ENCODE measurements at regions not wholly inside any gene's neighbourhood (a gene's known extent, or its start where the extent isn't known, plus 50 kb on each side); places are given as distances from the start of the nearest gene placed in this dataset.
A peak's percentile ranks its signal among the peaks of the same experiment; 100 is the strongest.

- no peak for DNase-seq (ENCODE audit: low spot score)
These were observed 345.5 kb downstream of the THBS2 start for GRCh38 chr6:168908166-168908565.

GRCh38 chr6:168906391-168906790 lies 347.3 kb downstream of the THBS2 start:
- DNase-seq (ENCODE audit: low spot score): no peak

- DNase-seq (ENCODE audit: low spot score): no peak
These were observed 348.1 kb downstream of the THBS2 start for GRCh38 chr6:168905451-168906090.

- DNase-seq (ENCODE audit: low spot score): no peak
These were observed 349.9 kb downstream of the THBS2 start for GRCh38 chr6:168903613-168904345.

- DNase-seq (ENCODE audit: low spot score): no peak
These were observed 351.6 kb downstream of the THBS2 start for GRCh38 chr6:168902075-168902474.

GRCh38 chr6:168901076-168901475 lies 352.6 kb downstream of the THBS2 start:
- DNase-seq (ENCODE audit: low spot score): no peak

GRCh38 chr6:168896321-168896720 lies 357.3 kb downstream of the THBS2 start:
- no peak for DNase-seq (ENCODE audit: low spot score)

- DNase-seq (ENCODE audit: low spot score): peak; percentile 78
These were observed 358.4 kb downstream of the THBS2 start for GRCh38 chr6:168895102-168895812.

- no peak for DNase-seq (ENCODE audit: low spot score)
These were observed 361.6 kb downstream of the THBS2 start for GRCh38 chr6:168892031-168892430.

- no peak for DNase-seq (ENCODE audit: low spot score)
These were observed 362.7 kb downstream of the THBS2 start for GRCh38 chr6:168890981-168891365.

- DNase-seq (ENCODE audit: low spot score): no peak
These were observed 363.2 kb downstream of the THBS2 start for GRCh38 chr6:168890306-168890980.

GRCh38 chr6:168888786-168889345 lies 364.8 kb downstream of the THBS2 start:
- no peak for DNase-seq (ENCODE audit: low spot score)

GRCh38 chr6:168888102-168888501 lies 365.5 kb downstream of the THBS2 start:
- DNase-seq (ENCODE audit: low spot score): no peak

GRCh38 chr6:168887621-168888020 lies 366.0 kb downstream of the THBS2 start:
- DNase-seq (ENCODE audit: low spot score): no peak

GRCh38 chr6:168886964-168887363 lies 366.7 kb downstream of the THBS2 start:
- DNase-seq (ENCODE audit: low spot score): no peak

GRCh38 chr6:168885751-168886742 lies 367.6 kb downstream of the THBS2 start:
- no peak for DNase-seq (ENCODE audit: low spot score)

- no peak for DNase-seq (ENCODE audit: low spot score)
These were observed 368.4 kb downstream of the THBS2 start for GRCh38 chr6:168885196-168885595.

GRCh38 chr6:168884646-168885086 lies 369.0 kb downstream of the THBS2 start:
- peak; percentile 62 for DNase-seq (ENCODE audit: low spot score)

- no peak for DNase-seq (ENCODE audit: low spot score)
These were observed 369.5 kb downstream of the THBS2 start for GRCh38 chr6:168884050-168884645.

GRCh38 chr6:168883410-168884049 lies 370.1 kb downstream of the THBS2 start:
- no peak for DNase-seq (ENCODE audit: low spot score)

All from globus pallidus (tissue), 1 donor.